PC-3 (cell line): ENCODE measurements at regions not wholly inside any gene's neighbourhood (a gene's known extent, or its start where the extent isn't known, plus 50 kb on each side); places are given as distances from the start of the nearest gene placed in this dataset.

Experiments
- EZH2 ChIP-seq: fragments of 300-600 bp; sonication (generic); IDR thresholded peaks from one replicate; pipeline ENCODE4 v1.6.1; 2017; ENCODE audit warnings: antibody characterized with exemption, mild to moderate bottlenecking, low read length; ENCODE audit not compliant: unreplicated experiment
- TF ChIP-seq, protein P1 (sequence below): fragments of 300-600 bp; sonication (generic); conservative IDR thresholded peaks from 2 replicates; pipeline ENCODE4 v1.5.1; 2017; ENCODE audit warnings: antibody characterized with exemption, low read depth, mild to moderate bottlenecking, low read length

DNA sequence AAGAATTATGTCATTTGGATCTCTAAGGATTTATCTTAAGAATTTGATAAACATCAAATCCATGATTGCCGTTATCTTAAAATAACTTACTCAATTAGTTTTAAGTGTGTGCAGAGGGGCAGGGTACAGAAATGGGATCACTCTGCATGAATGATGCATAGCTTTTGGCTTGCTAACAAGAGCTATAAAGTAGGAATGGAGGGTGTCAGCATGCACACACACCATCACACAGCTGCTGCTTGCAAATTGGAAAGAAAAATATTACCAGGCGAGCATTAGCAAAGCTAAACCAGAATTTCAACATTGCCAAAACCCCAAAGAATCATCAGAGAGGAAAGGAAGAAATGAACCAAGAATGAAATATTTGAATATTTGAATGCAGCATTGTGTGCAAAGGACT, 580.6 kb downstream of the LMO7 start:
- TF ChIP-seq, protein P1, sequence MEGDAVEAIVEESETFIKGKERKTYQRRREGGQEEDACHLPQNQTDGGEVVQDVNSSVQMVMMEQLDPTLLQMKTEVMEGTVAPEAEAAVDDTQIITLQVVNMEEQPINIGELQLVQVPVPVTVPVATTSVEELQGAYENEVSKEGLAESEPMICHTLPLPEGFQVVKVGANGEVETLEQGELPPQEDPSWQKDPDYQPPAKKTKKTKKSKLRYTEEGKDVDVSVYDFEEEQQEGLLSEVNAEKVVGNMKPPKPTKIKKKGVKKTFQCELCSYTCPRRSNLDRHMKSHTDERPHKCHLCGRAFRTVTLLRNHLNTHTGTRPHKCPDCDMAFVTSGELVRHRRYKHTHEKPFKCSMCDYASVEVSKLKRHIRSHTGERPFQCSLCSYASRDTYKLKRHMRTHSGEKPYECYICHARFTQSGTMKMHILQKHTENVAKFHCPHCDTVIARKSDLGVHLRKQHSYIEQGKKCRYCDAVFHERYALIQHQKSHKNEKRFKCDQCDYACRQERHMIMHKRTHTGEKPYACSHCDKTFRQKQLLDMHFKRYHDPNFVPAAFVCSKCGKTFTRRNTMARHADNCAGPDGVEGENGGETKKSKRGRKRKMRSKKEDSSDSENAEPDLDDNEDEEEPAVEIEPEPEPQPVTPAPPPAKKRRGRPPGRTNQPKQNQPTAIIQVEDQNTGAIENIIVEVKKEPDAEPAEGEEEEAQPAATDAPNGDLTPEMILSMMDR = no peak
- TF ChIP-seq EZH2 = no peak
